ENCODE measurements at regions not wholly inside any gene's neighbourhood (a gene's known extent, or its start where the extent isn't known, plus 50 kb on each side); places are given as distances from the start of the nearest gene placed in this dataset.
A peak's percentile ranks its signal among the peaks of the same experiment; 100 is the strongest.
"Not testable (repeated sequence)": the region's sequence is repeated elsewhere in the genome, so short reads cannot be mapped to it uniquely, and the experiment has no call there.

DNA sequence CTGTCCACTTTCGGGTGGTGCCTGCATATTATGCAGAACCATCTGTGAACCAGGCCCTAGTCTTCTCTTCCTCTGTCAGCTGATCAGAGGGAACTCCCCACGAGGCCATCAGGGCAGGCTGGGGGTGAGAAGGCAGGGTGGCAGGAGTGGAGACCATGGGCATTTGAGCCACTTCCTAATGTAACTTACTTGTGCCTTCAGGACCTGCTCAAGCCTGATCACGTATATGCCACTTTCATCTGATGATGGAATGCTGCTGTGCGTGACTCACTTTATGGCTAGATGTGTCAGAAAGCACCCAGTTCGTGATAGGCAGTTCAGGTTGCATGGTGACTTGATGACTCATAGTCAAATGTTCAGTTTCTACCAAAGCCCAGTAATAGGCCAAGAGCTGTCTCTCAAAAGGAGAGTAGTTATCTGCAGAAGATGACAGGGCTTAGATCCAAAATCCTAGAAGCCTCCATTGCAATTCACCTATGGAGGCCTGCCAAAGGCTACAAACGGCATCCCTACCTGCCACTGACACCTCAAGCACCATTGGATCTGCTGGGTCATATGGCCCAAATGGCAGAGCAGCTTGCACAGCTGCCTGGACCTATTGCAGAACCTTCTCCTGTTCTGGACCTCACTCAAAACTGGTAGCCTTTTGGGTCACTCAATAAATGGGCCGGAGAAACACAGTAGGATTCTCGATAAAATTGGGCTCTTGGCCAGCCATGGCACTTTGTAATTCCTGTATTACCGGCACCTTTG is 197.7 kb upstream of the PROK2 start:
- H3K4me3 Mint-ChIP-seq; H3K9me3 Mint-ChIP-seq; H3K27me3 ChIP-seq (ENCODE audit: insufficient read depth, low read length, poor library complexity, severe bottlenecking); H3K36me3 Mint-ChIP-seq; H3K9me3 ChIP-seq (ENCODE audit: low read length); H3K27ac ChIP-seq (ENCODE audit: low read depth, low read length); CTCF ChIA-PET; DNase-seq; H3K4me3 ChIP-seq (ENCODE audit: low read length); H3K36me3 ChIP-seq (ENCODE audit: insufficient read depth, low read length); POLR2A ChIA-PET; H3K27ac Mint-ChIP-seq: not testable (repeated sequence)
- peaks cover 10% of the 10 kb centered on the region for H3K4me1 ChIP-seq (ENCODE audit: insufficient read depth, low read length)
- H3K4me1 Mint-ChIP-seq: peaks cover 5 to 22% (median 17%) of the 10 kb centered on the region in 3 donors
- peaks cover 9 to 12% of the 10 kb centered on the region in 2 donors for H3K27me3 Mint-ChIP-seq

DNA sequence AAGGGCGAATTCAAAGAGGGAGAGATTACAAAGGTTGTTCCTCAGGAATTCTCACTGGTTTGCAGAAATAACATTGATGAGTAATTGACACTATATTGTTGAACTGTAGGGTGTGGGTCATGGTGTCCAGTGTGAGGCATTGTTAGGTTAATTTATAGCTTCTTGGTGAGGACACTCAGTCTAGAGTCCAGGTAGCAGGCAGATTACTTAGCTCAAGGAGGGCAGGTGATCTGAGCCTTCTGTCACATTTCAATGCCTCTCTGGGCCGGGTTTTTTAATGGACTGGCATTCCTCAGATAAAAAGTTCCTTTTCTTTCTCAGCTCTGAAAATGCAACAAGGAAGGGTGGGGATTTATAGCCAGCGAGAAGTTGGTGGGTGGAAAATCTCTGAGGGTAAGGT is 194.2 kb upstream of the PROK2 start:
- Mint-ChIP-seq H3K4me1 (peaks cover 0 to 15% (median 13%) of the 10 kb centered on the region in 3 donors), H3K4me3 (no peak overlapping the region), H3K27me3 (peaks cover 12% of the 10 kb centered on the region in 2 donors), H3K36me3 (no peaks in the 10 kb centered on the region), H3K27ac (peak overlapping the region in 1 of 8 donors; percentile 7), H3K9me3 (no peaks in the 10 kb centered on the region)
- DNase-seq: no peak
- Histone ChIP-seq H3K9me3 (ENCODE audit: low read length) (no peaks in the 10 kb centered on the region), H3K4me3 (ENCODE audit: low read length) (no peak overlapping the region), H3K27ac (ENCODE audit: low read depth, low read length) (no peak overlapping the region), H3K27me3 (ENCODE audit: insufficient read depth, low read length, poor library complexity, severe bottlenecking) (no peaks in the 10 kb centered on the region), H3K36me3 (ENCODE audit: insufficient read depth, low read length) (no peaks in the 10 kb centered on the region), H3K4me1 (ENCODE audit: insufficient read depth, low read length) (no peaks in the 10 kb centered on the region)
- ChIA-PET POLR2A (no interaction called here), CTCF (no interaction called here)

DNA sequence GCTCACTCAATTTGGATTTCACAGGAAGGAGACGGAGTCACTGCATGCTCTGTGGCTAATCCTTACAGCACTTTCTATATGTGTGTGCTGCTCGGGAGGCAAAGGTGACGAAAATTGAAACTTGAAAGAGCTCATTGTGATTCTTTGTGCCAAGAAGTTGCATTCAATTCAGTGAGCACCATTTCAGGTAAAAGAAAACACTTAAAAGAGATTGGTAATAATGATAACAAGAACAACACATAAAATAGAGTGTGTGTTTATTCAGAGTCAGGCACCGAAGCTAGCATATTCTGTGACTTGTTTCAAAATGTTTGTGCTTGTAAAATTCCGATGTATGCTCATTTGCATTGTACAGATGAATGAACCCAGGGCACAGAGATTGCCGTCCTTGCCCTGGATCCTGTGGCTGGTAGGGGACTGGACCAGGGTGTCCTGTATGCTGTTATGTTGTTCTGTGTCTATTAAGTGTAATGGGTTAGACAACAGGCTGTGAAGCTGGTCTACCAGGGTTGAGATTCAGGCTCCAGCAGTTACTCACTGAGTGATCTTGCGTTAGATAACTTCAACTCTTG is 193.3 kb upstream of the PROK2 start:
- Mint-ChIP-seq H3K27me3 (peaks cover 9 to 12% of the 10 kb centered on the region in 2 donors), H3K4me1 (peaks cover 0 to 15% (median 13%) of the 10 kb centered on the region in 3 donors), H3K36me3 (no peaks in the 10 kb centered on the region), H3K4me3 (peak overlapping the region in 1 of 7 donors; percentile 13), H3K27ac (no peak overlapping the region), H3K9me3 (no peaks in the 10 kb centered on the region)
- DNase-seq: no peak
- no peaks in the 10 kb centered on the region for H3K9me3 ChIP-seq (ENCODE audit: low read length)
- H3K36me3 ChIP-seq (ENCODE audit: insufficient read depth, low read length): no peaks in the 10 kb centered on the region
- no peaks in the 10 kb centered on the region for H3K27me3 ChIP-seq (ENCODE audit: insufficient read depth, low read length, poor library complexity, severe bottlenecking)
- H3K4me1 ChIP-seq (ENCODE audit: insufficient read depth, low read length): no peaks in the 10 kb centered on the region
- CTCF ChIA-PET: no interaction called here
- H3K27ac ChIP-seq (ENCODE audit: low read depth, low read length): no peak overlapping the region
- no peak overlapping the region for H3K4me3 ChIP-seq (ENCODE audit: low read length)
- POLR2A ChIA-PET: no interaction called here

DNA sequence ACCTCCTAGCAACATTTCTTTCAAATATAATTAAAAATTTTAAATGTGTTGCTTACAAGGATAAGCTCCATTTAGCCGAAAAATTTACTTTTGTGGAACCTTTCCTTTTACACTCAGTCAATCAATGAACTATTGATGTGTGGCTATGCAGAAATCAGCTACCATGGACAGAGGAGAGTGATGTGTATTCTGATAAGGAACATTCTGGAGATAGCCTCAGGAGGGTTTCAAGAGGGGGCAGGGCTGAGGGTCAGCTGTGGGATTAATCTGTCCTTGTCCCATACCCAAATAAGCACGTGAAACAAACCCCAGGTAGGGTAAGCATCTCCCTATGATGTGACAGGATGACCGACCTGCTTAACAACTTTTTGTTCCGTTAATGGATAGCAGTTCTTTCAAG is 192.6 kb upstream of the PROK2 start:
- POLR2A ChIA-PET: no interaction called here
- Mint-ChIP-seq H3K36me3 (no peaks in the 10 kb centered on the region), H3K27ac (no peak overlapping the region), H3K4me3 (no peak overlapping the region), H3K4me1 (peaks cover 0 to 15% (median 13%) of the 10 kb centered on the region in 3 donors), H3K27me3 (peaks cover 9 to 12% of the 10 kb centered on the region in 2 donors), H3K9me3 (no peaks in the 10 kb centered on the region)
- Histone ChIP-seq H3K4me1 (ENCODE audit: insufficient read depth, low read length) (no peaks in the 10 kb centered on the region), H3K27me3 (ENCODE audit: insufficient read depth, low read length, poor library complexity, severe bottlenecking) (no peaks in the 10 kb centered on the region), H3K36me3 (ENCODE audit: insufficient read depth, low read length) (no peaks in the 10 kb centered on the region), H3K27ac (ENCODE audit: low read depth, low read length) (no peak overlapping the region), H3K4me3 (ENCODE audit: low read length) (no peak overlapping the region), H3K9me3 (ENCODE audit: low read length) (no peaks in the 10 kb centered on the region)
- CTCF ChIA-PET: no interaction called here
- no peak for DNase-seq

DNA sequence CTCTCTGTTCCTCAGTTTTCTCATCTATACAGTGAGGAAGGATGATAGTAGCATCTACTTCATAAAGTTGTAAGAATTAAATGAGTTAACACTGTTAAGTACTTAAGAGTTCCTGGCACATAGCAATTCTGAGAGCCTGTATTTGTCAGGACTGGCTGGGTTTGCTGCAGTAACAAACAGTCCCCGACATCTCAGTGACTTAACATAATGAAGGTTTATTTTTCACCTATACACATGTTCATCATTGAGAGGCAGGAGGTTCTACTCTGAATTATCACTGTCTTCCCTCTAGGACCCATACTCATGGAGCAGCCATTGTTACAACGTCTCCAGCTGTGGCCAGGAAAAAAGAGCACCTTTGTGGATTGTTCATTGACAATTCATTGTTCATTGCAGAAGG is 190.6 kb upstream of the PROK2 start:
- Histone ChIP-seq H3K27me3 (ENCODE audit: insufficient read depth, low read length, poor library complexity, severe bottlenecking) (no peaks in the 10 kb centered on the region), H3K4me1 (ENCODE audit: insufficient read depth, low read length) (no peaks in the 10 kb centered on the region), H3K9me3 (ENCODE audit: low read length) (no peaks in the 10 kb centered on the region), H3K36me3 (ENCODE audit: insufficient read depth, low read length) (no peaks in the 10 kb centered on the region), H3K4me3 (ENCODE audit: low read length) (no peak overlapping the region), H3K27ac (ENCODE audit: low read depth, low read length) (no peak overlapping the region)
- peaks cover 11 to 20% of the 10 kb centered on the region in 2 donors for H3K27me3 Mint-ChIP-seq
- no peak overlapping the region for H3K27ac Mint-ChIP-seq
- H3K36me3 Mint-ChIP-seq: no peaks in the 10 kb centered on the region
- peaks cover 0 to 15% (median 13%) of the 10 kb centered on the region in 3 donors for H3K4me1 Mint-ChIP-seq
- DNase-seq: no peak
- no peak overlapping the region for H3K4me3 Mint-ChIP-seq
- POLR2A ChIA-PET: no interaction called here
- CTCF ChIA-PET: no interaction called here
- H3K9me3 Mint-ChIP-seq: no peaks in the 10 kb centered on the region

DNA sequence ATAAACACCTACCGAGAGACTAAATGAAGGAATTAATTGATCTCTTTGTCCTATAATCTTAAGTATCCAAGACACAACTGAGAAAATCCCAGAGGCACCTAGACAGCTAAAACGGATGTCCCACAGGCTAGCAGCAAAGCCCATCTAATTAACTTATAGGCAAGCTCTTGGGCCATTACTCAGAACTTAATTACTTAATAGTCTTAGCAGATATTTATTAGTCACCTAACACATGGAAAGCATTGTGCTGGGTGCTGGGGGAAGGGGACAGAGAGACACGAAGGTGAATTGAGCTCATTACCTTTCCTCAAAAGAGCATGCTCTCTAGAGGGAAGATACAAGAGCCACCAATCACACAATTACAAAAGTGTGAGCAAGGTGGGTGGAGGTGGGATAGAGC is 189.8 kb upstream of the PROK2 start:
- no peaks in the 10 kb centered on the region for H3K9me3 Mint-ChIP-seq
- H3K27ac Mint-ChIP-seq: no peak overlapping the region
- Histone ChIP-seq H3K9me3 (ENCODE audit: low read length) (no peaks in the 10 kb centered on the region), H3K27me3 (ENCODE audit: insufficient read depth, low read length, poor library complexity, severe bottlenecking) (no peaks in the 10 kb centered on the region), H3K4me3 (ENCODE audit: low read length) (no peak overlapping the region), H3K27ac (ENCODE audit: low read depth, low read length) (no peak overlapping the region), H3K4me1 (ENCODE audit: insufficient read depth, low read length) (no peaks in the 10 kb centered on the region), H3K36me3 (ENCODE audit: insufficient read depth, low read length) (no peaks in the 10 kb centered on the region)
- peaks cover 11 to 20% of the 10 kb centered on the region in 2 donors for H3K27me3 Mint-ChIP-seq
- no peak overlapping the region for H3K4me3 Mint-ChIP-seq
- ChIA-PET CTCF (no interaction called here), POLR2A (no interaction called here)
- H3K36me3 Mint-ChIP-seq: no peaks in the 10 kb centered on the region
- peaks cover 0 to 15% (median 13%) of the 10 kb centered on the region in 3 donors for H3K4me1 Mint-ChIP-seq
- DNase-seq: no peak

DNA sequence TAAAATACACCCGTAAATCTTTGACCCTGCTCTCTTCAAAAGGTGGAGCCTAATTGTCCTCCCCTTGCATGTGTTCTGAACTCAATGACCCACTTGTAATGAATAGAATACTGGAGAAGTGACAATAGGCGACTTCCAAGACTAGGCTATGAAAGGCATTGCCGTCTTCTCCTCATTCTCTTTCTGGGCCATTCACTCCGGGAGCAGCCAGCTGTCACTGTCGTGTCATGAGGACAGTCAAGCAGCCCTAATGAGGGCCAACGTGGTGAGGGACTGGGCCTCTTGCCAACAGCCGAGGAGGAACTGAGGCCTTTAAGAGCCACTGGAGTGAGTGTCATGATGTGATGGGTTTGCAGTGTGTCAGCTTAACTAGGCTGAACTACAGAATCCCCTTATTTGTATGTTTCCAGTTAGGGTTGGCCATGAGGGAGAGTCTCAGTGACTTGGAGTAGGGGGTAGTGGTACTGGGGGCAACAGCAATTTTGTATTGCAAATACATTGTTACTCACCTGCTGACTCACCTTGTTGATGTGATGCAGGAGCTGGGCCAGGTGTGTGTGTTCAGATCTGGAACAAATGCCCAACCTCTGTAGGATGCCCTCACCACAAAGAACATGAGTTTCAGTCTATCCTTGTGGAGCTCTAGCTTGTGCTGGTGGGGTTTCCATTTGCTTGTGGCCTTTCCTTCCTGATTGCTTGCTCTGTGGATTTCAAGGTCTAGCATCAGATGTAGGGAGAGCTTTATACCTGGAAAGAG is 188.5 kb upstream of the PROK2 start:
- H3K27me3 Mint-ChIP-seq: peaks cover 11 to 15% of the 10 kb centered on the region in 2 donors
- Histone ChIP-seq H3K27ac (ENCODE audit: low read depth, low read length) (no peak overlapping the region), H3K4me1 (ENCODE audit: insufficient read depth, low read length) (no peaks in the 10 kb centered on the region), H3K9me3 (ENCODE audit: low read length) (no peaks in the 10 kb centered on the region), H3K4me3 (ENCODE audit: low read length) (no peak overlapping the region), H3K36me3 (ENCODE audit: insufficient read depth, low read length) (no peaks in the 10 kb centered on the region), H3K27me3 (ENCODE audit: insufficient read depth, low read length, poor library complexity, severe bottlenecking) (no peaks in the 10 kb centered on the region)
- CTCF ChIA-PET: no interaction called here
- no peaks in the 10 kb centered on the region for H3K9me3 Mint-ChIP-seq
- peaks cover 0 to 11% (median 10%) of the 10 kb centered on the region in 3 donors for H3K4me1 Mint-ChIP-seq
- H3K27ac Mint-ChIP-seq: no peak overlapping the region
- POLR2A ChIA-PET: no interaction called here
- H3K4me3 Mint-ChIP-seq: no peak overlapping the region
- DNase-seq: no peak
- no peaks in the 10 kb centered on the region for H3K36me3 Mint-ChIP-seq

DNA sequence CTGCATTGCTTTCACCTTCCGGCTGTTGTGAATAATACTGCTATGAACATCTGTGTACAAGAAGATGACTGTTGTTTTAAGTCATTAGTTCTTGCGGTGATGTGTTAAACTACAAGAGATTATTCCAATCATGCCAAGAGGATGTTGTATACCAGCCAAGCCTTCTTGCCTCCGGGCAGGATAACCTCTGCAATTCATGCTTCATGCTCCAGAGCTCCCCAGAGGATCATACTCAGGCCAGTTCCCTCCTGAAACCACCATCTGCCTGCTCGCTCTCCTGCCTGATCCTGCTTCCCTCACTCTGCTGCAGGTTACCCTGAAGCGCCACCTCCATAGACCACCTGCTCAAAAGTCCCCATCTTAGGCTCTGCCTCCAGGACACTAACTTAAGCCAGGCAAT is 187.1 kb upstream of the PROK2 start:
- POLR2A ChIA-PET: no interaction called here
- peaks cover 6 to 10% of the 10 kb centered on the region in 2 donors for H3K27me3 Mint-ChIP-seq
- Histone ChIP-seq H3K27ac (ENCODE audit: low read depth, low read length) (no peak overlapping the region), H3K9me3 (ENCODE audit: low read length) (no peaks in the 10 kb centered on the region), H3K36me3 (ENCODE audit: insufficient read depth, low read length) (no peaks in the 10 kb centered on the region), H3K27me3 (ENCODE audit: insufficient read depth, low read length, poor library complexity, severe bottlenecking) (no peaks in the 10 kb centered on the region), H3K4me3 (ENCODE audit: low read length) (no peak overlapping the region), H3K4me1 (ENCODE audit: insufficient read depth, low read length) (no peaks in the 10 kb centered on the region)
- no peak overlapping the region for H3K27ac Mint-ChIP-seq
- H3K36me3 Mint-ChIP-seq: no peaks in the 10 kb centered on the region
- CTCF ChIA-PET: no interaction called here
- H3K4me3 Mint-ChIP-seq: no peak overlapping the region
- no peaks in the 10 kb centered on the region for H3K4me1 Mint-ChIP-seq
- no peak for DNase-seq
- no peaks in the 10 kb centered on the region for H3K9me3 Mint-ChIP-seq
